B cell (primary cell): ENCODE measurements at regions not wholly inside any gene's neighbourhood (a gene's known extent, or its start where the extent isn't known, plus 50 kb on each side); places are given as distances from the start of the nearest gene placed in this dataset.

Experiments used
- CTCF ChIP-seq: fragments of 200-600 bp; IDR thresholded peaks from one replicate; pipeline ENCODE4 v1.8.0; 2022; ENCODE audit warnings: antibody characterized with exemption, mild to moderate bottlenecking
- EZH2 ChIP-seq: IDR thresholded peaks from 2 replicates; pipeline ENCODE4 v1.6.1; 2012; ENCODE audit warnings: borderline replicate concordance, low read depth, mild to moderate bottlenecking, moderate library complexity, low read length; ENCODE audit not compliant: insufficient read depth, poor library complexity, severe bottlenecking

GRCh38 chr10:32146166-32146565 lies 89.9 kb upstream of the KIF5B start:
- TF ChIP-seq CTCF (no peak), EZH2 (no peak)
